Rectal smooth muscle tissue (tissue), 1 donor: ENCODE measurements at regions not wholly inside any gene's neighbourhood (a gene's known extent, or its start where the extent isn't known, plus 50 kb on each side); places are given as distances from the start of the nearest gene placed in this dataset.
"Not testable (repeated sequence)": the region's sequence is repeated elsewhere in the genome, so short reads cannot be mapped to it uniquely, and the experiment has no call there.

Experiments
- H3K27ac ChIP-seq: one replicate; pipeline ENCODE4 v1.7.0; 2013; ENCODE audit warnings: low read depth, low read length, inconsistent platforms
- H3K27me3 ChIP-seq: one replicate; pipeline ENCODE4 v1.7.0; 2013; ENCODE audit warnings: low read length; ENCODE audit not compliant: control insufficient read depth, insufficient read depth
- H3K36me3 ChIP-seq: one replicate; pipeline ENCODE4 v1.7.0; 2013; ENCODE audit warnings: low read length; ENCODE audit not compliant: control insufficient read depth, insufficient read depth
- H3K4me1 ChIP-seq: one replicate; pipeline ENCODE4 v1.7.0; 2013; ENCODE audit warnings: low read length; ENCODE audit not compliant: control insufficient read depth, insufficient read depth
- H3K4me3 ChIP-seq: one replicate; pipeline ENCODE4 v1.7.0; 2013; ENCODE audit warnings: low read length
- H3K9ac ChIP-seq: one replicate; pipeline ENCODE4 v1.7.0; 2013; ENCODE audit warnings: low read length

DNA sequence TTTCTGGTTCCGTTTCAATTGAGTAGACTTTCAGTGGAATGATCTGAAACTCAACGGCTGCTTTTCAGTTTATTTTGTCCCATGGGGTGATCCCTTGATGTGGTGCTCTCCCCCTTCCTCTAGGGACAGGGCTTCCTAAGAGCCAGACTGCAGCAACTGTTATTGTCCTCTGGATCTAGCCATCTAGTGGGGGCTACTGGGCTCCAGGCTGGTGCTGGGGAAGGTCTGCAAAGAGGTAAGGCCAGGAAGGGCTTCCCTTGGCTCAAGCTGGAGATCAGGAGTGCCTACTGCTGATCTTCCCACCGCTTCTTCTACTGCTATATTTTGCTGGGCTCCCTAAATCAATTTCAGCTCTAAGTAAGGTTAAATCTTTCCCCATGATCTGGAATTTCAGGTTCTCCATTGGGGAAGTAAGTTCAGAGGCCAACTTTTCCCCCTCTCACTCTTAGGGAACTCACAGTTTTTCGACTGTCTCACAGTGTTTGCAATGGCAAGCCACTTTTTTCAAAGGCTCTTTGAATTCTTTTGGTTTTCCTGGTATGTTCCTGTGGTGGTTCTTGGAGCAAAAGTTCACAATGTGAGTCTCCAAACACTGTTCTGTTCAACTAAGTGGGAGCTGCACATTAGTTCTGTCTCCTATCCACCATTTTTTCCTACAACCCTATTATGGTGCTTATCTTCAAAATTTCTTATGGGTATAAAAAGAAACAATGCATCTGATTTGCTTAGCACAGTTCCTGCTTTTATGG is 286.2 kb upstream of the EXOC2 start:
- no peak overlapping the region for H3K27ac ChIP-seq
- H3K9ac ChIP-seq, result no peak overlapping the region
- H3K27me3 ChIP-seq, result no peaks in the 10 kb centered on the region
- no peak overlapping the region for H3K4me3 ChIP-seq
- H3K36me3 ChIP-seq, result no peaks in the 10 kb centered on the region
- no peaks in the 10 kb centered on the region for H3K4me1 ChIP-seq

DNA sequence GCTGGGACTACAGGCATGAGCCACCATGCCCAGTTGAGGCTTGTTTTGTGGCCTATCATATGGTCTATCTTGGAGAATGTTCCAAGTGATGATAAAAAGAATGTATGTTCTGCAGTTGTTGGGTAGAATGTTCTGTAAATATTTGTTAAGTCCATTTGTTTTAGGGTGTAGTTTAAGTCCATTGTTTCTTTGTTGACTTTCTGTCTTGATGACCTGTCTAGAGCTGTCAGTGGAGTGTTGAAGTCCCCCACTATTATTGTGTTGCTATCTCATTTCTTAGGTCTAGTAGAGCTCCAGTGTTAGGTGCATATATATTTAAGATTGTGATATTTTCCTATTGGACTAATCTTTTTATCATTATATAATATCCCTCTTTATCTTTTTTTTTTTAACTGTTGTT is 284.3 kb upstream of the EXOC2 start:
- not testable (repeated sequence) for H3K9ac ChIP-seq, H3K4me1 ChIP-seq, H3K27ac ChIP-seq, H3K27me3 ChIP-seq, H3K36me3 ChIP-seq, H3K4me3 ChIP-seq

DNA sequence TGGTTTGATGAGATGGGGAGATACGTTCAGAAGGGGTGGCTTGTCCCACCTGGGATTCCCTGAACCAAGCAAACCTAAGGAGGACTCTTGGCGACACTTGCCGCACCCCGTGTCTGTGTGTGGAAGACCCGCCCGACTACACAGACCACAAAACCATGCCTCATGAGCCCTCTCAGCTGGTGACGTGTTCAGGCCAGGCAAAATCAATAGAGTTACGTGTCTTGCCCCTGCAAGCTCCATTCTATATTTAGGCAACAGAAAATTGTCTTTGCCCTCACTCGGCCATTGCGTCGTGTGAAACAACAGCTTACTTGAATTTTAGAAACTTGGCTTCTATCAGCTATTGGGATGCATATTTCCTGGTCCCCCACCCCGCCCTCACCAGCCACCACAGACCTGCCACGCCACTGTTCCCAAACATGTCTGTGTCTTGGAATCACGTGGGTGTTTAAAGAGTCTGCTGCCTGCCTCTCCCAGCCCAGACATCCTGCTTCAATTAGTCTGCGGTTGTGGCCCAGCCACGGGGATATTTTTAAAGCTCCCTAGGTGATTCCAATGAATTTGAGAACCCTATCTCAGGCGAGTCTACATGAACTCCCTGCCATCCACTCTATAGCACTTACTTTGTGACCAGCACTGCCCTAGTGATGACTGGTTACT is 279.2 kb upstream of the EXOC2 start:
- Histone ChIP-seq H3K4me3 (no peak overlapping the region), H3K4me1 (no peaks in the 10 kb centered on the region), H3K27ac (no peak overlapping the region), H3K27me3 (no peaks in the 10 kb centered on the region), H3K36me3 (no peaks in the 10 kb centered on the region), H3K9ac (no peak overlapping the region)

DNA sequence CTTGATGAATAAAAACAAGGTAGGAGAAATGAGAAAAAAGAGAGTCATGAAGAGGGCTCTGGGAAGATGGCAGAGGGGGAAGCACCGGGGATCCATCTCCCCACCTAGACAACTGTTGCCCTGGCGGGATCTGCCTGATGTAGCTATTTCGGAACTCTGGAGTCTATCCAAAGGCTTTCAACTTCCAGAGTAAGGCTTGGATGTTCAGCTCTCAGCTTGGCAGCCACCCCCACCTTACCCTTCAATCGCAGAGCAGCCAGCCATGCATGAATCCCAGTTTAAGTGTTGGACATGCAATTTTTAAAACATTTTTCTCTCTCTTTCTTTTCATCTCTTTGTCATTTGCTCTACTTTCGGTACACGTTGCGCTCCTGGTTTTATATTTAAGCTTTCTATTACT is 275.9 kb upstream of the EXOC2 start:
- no peak overlapping the region for H3K27ac ChIP-seq
- no peak overlapping the region for H3K4me3 ChIP-seq
- no peaks in the 10 kb centered on the region for H3K36me3 ChIP-seq
- no peaks in the 10 kb centered on the region for H3K4me1 ChIP-seq
- no peaks in the 10 kb centered on the region for H3K27me3 ChIP-seq
- no peak overlapping the region for H3K9ac ChIP-seq

DNA sequence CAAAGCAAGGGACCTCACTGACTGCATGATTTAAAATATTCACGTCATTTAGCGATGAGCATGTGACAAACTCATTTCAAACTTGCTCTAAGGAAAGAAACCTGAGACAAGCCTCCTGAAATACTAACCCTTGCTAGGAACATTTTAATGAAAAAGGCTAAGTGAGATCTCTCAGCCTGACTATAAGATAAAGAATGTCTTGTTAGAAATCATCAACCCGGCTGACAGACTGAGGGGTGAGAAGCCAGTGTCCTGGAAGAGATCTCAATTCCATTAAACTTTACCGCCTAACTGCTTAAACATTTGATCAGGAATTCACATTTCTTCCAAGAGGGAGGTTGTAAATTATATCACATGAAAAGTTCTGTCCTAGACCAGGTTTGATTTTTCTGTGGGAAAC is 274.8 kb upstream of the EXOC2 start:
- H3K4me1 ChIP-seq, result no peaks in the 10 kb centered on the region
- H3K4me3 ChIP-seq, result no peak overlapping the region
- no peak overlapping the region for H3K27ac ChIP-seq

DNA sequence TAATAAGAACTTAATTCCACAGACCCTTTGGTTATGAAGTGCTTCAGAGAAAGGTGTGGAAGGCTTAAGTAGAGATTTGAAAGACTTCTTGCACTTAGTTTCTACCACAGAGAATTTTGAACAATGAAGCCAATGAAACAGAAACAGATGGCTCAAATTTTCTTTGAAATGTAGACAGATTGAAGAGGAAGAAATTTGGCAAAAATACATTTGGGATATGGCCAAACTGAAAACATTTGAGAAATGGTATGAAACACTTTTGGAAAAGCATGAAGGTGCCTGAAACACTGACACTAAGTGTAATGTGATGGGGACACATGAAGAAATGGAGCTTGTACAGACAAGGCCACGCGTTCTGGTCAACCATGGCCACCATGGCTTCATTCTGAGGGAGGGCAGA is 272.4 kb upstream of the EXOC2 start:
- H3K27me3 ChIP-seq, result no peaks in the 10 kb centered on the region
- H3K9ac ChIP-seq, result no peak overlapping the region
- H3K4me3 ChIP-seq, result no peak overlapping the region
- no peaks in the 10 kb centered on the region for H3K4me1 ChIP-seq
- no peak overlapping the region for H3K27ac ChIP-seq
- H3K36me3 ChIP-seq, result no peaks in the 10 kb centered on the region

More for the DNA sequence above, 274.8 kb upstream of the EXOC2 start:
- no peaks in the 10 kb centered on the region for H3K36me3 ChIP-seq
- H3K27me3 ChIP-seq, result no peaks in the 10 kb centered on the region
- H3K9ac ChIP-seq, result no peak overlapping the region

DNA sequence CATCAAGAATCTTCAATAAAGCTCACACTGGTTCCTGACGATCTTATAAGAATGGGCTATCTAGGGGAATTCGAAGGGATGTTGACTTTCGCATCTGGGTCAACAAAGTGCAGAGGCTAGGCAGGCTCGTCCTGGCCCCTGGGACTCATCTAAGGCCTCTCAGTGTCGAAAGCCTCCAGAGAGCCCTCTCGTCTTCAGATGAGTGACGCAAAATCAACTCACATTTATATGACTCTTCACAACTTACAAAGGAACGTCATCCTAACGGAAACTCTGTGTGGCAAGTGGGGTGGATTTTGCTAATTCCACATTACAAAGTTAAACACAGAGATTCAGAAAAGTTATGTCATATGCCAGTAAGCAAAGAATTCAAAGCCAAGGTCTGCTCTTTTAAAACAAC is 270.5 kb upstream of the EXOC2 start:
- Histone ChIP-seq H3K4me1 (no peaks in the 10 kb centered on the region), H3K27me3 (no peaks in the 10 kb centered on the region), H3K36me3 (no peaks in the 10 kb centered on the region), H3K9ac (no peak overlapping the region), H3K4me3 (no peak overlapping the region), H3K27ac (no peak overlapping the region)

DNA sequence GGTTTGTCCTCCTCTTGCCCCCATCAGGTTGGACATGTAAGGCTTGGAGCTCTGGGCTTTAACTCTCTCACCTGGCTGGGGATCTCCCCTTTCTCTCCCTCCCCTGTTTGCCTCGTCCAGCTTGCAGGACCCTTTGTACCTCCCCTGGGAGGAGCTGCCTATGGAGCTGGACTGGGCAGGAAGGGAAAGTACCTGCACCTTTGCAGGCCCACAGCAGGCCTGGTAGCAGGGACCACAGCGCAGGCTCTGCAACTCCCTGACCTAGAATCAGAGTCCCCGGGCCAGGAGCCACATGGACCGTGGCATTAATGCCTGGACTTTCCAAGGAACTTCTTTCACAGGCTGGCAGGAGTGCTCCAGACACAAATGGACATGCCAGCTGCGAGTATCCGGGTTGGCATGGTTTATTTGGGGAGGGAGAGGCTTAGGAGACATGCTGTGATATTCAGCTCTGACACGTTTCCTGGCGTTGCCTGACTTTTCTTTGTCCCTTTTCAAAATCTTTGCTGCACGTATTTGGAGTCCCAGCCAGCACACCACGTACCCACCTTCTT is 268.5 kb upstream of the EXOC2 start:
- Histone ChIP-seq H3K36me3 (no peaks in the 10 kb centered on the region), H3K4me1 (no peaks in the 10 kb centered on the region), H3K9ac (no peak overlapping the region), H3K27me3 (no peaks in the 10 kb centered on the region), H3K27ac (no peak overlapping the region), H3K4me3 (no peak overlapping the region)

DNA sequence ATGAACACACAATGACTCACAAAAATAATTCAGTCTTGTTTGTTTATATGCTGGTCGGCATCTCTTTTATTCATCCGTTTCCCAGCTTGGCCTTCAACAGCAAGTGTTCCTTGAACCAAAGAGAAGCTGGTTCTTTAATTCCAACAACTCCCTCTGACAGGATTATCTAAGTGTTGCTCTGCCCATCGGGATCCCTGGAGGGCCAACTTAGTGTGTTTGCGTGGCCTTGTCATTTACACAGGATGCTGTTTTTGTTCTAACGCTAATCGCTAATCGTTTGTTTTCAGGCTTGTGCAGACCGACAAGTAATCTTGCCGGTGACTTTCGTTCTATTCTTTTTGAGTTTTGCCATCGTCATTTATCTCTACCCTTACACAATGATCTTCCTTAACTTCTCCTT is 267.4 kb upstream of the EXOC2 start:
- H3K27ac ChIP-seq, result no peak overlapping the region
- no peaks in the 10 kb centered on the region for H3K36me3 ChIP-seq

DNA sequence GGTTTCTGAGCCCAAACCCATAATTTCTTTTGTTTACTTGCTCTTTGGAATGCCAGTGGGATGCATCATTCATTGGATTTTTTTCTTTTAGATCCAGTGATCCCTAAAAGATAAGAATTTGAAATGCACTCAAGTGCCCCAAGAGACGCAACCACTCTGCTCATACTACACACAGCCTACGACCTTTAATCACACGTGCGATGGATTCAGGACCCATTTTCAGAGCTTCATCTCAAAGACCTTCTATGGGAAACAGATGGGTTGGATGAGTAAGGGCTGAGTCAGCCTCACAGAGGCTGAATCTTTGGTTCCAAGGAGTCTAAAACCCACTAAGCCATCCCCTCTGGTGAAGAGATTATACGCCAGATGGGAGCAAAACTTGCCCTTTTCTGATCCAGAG is 265.5 kb upstream of the EXOC2 start:
- H3K4me1 ChIP-seq, result no peaks in the 10 kb centered on the region
- no peaks in the 10 kb centered on the region for H3K36me3 ChIP-seq
- no peak overlapping the region for H3K9ac ChIP-seq
- no peak overlapping the region for H3K4me3 ChIP-seq
- no peaks in the 10 kb centered on the region for H3K27me3 ChIP-seq
- no peak overlapping the region for H3K27ac ChIP-seq

More for the DNA sequence above, 267.4 kb upstream of the EXOC2 start:
- Histone ChIP-seq H3K4me1 (no peaks in the 10 kb centered on the region), H3K4me3 (no peak overlapping the region), H3K27me3 (no peaks in the 10 kb centered on the region), H3K9ac (no peak overlapping the region)

DNA sequence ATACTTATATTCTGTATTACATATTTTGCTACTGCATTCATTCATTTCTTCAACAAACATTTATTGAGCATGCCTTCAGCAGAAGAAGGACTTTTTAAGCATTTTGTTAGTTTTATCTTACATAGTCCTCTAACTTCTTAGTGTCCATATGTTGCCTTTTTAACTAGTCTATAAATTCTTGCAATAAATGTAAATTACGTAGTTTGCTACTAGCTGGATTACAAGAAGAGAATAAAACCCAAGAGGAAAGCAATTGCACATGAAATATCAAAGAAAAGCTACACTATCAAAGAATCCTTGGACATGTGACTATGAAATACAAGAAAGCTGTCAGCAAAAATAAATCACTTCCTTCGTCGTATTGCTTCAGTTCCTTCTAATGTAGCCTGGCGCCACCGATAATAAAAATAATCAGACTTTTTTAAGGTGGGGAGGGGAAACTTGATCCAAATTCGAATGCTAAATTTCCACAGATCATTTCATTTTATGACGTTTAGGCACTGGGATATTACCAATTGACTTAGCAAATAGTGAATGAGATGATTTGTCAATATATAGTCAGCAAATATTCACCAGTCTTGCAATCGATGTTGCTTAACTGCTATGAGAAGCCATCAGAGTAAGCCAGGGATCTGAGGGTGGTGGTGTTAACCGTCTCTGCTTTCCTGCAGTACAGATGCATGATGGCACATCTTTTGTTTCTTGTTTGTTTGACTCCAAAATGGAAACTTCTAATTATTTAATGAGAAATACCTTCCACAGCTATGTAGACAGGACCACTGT is 258.7 kb upstream of the EXOC2 start:
- Histone ChIP-seq H3K4me1 (no peaks in the 10 kb centered on the region), H3K27ac (no peak overlapping the region)

DNA sequence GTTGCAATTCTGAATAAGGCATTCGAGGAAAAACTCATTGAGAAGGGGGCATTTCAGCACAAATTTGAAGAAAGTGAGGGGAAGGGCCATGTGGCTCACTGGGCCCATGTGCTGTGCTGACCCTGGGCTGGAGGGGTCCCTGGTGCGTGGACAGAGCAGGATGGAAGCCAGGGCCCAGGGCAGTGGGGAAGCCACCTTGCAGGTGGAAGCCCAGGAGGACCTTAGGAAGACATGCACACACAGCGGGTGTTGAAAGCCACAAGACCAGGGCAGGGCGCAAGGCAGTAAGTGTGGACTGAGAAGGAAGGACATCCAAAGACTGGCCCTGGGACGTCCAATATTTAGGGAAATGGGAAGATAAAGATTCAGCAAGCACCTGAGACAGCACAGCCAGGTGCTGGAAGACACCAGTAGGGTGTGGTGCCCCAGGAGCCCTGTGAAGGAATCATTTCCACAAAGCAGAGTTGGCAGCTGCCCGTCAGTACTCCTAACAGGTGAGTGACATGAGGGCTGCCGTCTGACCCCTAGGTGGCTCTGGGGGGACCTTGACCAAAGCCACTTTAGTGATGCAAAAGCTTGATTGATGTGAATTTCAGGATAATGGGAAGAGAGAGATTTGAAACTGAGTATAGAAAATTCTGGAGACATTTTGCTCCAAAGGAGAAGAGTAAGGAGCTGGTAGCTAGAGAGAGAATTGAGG is 254.4 kb upstream of the EXOC2 start:
- H3K36me3 ChIP-seq, result no peaks in the 10 kb centered on the region
- H3K9ac ChIP-seq, result no peak overlapping the region
- H3K27me3 ChIP-seq, result no peaks in the 10 kb centered on the region
- H3K27ac ChIP-seq, result no peak overlapping the region
- no peak overlapping the region for H3K4me3 ChIP-seq
- H3K4me1 ChIP-seq, result no peaks in the 10 kb centered on the region

More for the DNA sequence above, 258.7 kb upstream of the EXOC2 start:
- Histone ChIP-seq H3K36me3 (no peaks in the 10 kb centered on the region), H3K27me3 (no peaks in the 10 kb centered on the region), H3K4me3 (no peak overlapping the region), H3K9ac (no peak overlapping the region)
